Right atrium auricular region (tissue), 2 donors: ENCODE measurements at regions not wholly inside any gene's neighbourhood (a gene's known extent, or its start where the extent isn't known, plus 50 kb on each side); places are given as distances from the start of the nearest gene placed in this dataset.
"Not testable (repeated sequence)": the region's sequence is repeated elsewhere in the genome, so short reads cannot be mapped to it uniquely, and the experiment has no call there.

Experiments
- DNase-seq: peaks from one replicate; pipeline ENCODE4 v3.0.0-alpha.2; 2019; ENCODE audit warnings: low spot score
- H3K27ac ChIP-seq, 2 donors: fragments of 200-600 bp; sonication (generic); 1 replicate in 1 of 2; 2 replicates in 1 of 2; pipeline ENCODE4 v1.5.1; 2016 to 2019
- H3K27me3 ChIP-seq, 2 donors: fragments of 200-600 bp; sonication (generic); one replicate each; pipeline versions ENCODE4 v1.5.1 to v1.6.0; 2017 to 2019
- H3K36me3 ChIP-seq: fragments of 200-600 bp; sonication (generic); one replicate; pipeline ENCODE4 v1.5.1; 2016
- H3K4me1 ChIP-seq, 2 donors: fragments of 200-600 bp; sonication (generic); one replicate each; pipeline versions ENCODE4 v1.5.1 to v1.6.0; 2017 to 2019
- H3K4me3 ChIP-seq, 2 donors: fragments of 200-600 bp; sonication (generic); 1 replicate in 1 of 2; 2 replicates in 1 of 2; pipeline ENCODE4 v1.5.1; 2017 to 2019; ENCODE audit warnings: mild to moderate bottlenecking in 1 of 2, moderate library complexity in 1 of 2
- H3K9me3 ChIP-seq, 2 donors: fragments of 200-600 bp; sonication (generic); one replicate each; pipeline ENCODE4 v1.5.1; 2019
- TF ChIP-seq, protein P1 (sequence below), 2 donors: fragments of 200-600 bp; sonication (generic); IDR thresholded peaks; one replicate each; pipeline ENCODE4 v1.5.1; 2019; ENCODE audit warnings: antibody characterized with exemption in 2 of 2

DNA sequence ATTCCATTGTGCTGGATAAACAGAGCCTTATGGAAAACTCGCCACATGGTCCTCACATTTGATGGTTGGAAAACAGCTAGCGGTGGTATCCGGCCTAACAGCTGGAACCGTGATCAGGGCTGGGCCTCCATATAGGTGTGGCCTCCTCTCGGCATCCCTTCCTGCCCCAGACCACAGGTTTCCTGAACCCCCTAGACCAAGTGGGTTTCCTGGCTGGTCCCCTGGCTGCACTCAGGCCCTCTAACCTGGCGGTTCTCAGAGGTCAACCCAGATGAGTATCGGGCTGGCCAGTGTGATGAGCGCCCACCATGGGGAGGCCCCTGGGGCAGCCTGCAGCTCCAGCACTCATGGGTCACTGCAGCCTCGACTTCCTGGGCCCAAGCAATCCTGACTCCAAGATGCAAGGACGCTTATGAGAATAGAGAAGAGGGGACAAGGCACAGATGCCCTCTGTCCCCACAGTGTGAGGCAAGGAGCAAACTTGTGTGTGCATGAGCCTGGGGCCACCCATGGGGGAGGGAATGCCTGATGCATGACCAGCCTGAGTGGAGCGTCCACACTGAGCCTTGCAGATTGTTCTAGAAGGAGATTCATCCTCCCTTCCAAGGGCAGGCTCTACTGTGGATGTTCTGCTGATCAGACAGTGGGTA, 53.4 kb upstream of the WNT7B start:
- H3K4me3 ChIP-seq: no peak overlapping the region
- DNase-seq: no peak
- peaks cover 0 to 28% of the 10 kb centered on the region in 2 donors for H3K4me1 ChIP-seq
- H3K9me3 ChIP-seq: no peaks in the 10 kb centered on the region
- TF ChIP-seq, protein P1, sequence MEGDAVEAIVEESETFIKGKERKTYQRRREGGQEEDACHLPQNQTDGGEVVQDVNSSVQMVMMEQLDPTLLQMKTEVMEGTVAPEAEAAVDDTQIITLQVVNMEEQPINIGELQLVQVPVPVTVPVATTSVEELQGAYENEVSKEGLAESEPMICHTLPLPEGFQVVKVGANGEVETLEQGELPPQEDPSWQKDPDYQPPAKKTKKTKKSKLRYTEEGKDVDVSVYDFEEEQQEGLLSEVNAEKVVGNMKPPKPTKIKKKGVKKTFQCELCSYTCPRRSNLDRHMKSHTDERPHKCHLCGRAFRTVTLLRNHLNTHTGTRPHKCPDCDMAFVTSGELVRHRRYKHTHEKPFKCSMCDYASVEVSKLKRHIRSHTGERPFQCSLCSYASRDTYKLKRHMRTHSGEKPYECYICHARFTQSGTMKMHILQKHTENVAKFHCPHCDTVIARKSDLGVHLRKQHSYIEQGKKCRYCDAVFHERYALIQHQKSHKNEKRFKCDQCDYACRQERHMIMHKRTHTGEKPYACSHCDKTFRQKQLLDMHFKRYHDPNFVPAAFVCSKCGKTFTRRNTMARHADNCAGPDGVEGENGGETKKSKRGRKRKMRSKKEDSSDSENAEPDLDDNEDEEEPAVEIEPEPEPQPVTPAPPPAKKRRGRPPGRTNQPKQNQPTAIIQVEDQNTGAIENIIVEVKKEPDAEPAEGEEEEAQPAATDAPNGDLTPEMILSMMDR (IDR thresholded peaks at IDR 0.05): no peak
- H3K27ac ChIP-seq: no peak overlapping the region
- no peaks in the 10 kb centered on the region for H3K36me3 ChIP-seq
- H3K27me3 ChIP-seq: no peaks in the 10 kb centered on the region

DNA sequence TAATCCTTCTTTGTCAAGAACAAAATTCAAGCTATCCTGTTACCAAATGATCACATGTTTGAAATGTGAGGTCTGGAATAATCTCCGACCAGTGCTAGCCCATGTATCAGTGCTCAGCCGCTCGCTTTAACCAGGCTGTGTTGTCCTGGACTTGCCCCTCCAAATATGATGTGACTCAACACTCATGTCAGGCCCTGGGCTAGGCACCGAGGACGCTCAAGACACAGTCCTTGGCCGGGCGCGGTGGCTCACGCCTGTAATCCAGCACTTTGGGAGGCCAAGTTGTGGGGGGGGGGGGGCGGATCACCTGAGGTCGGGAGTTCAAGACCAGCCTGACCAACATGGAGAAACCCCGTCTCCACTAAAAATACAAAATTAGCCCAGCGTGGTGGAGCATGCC, 54.1 kb upstream of the WNT7B start:
- Histone ChIP-seq H3K4me3 (no peak overlapping the region), H3K9me3 (no peaks in the 10 kb centered on the region), H3K36me3 (no peaks in the 10 kb centered on the region), H3K4me1 (peaks cover 0 to 29% of the 10 kb centered on the region in 2 donors), H3K27me3 (no peaks in the 10 kb centered on the region), H3K27ac (no peak overlapping the region)
- TF ChIP-seq, protein P1 (IDR thresholded peaks at IDR 0.05): no peak
- DNase-seq: no peak

DNA sequence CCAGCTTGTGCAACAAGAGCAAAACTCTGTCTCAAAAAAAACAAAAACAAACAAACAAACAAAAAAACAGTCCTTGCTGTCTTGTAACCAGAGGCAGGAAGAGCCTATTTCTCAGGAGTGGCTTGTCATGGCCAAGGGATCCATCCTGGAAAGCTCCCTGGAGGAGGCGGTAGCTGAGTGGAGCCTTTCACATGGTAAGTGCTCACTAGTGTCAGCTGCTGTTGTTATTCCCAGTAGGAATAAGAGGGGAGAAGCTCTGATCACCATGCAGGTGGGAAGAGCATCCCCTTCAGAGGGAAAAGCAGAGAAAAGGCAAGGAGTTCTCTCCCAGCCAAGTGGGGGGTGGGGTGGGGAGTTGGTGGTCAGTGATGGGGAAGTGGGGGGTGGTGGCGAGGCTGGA, 54.6 kb upstream of the WNT7B start:
- Histone ChIP-seq H3K4me1 (peaks cover 0 to 29% of the 10 kb centered on the region in 2 donors), H3K9me3 (no peaks in the 10 kb centered on the region), H3K36me3 (no peaks in the 10 kb centered on the region), H3K27ac (no peak overlapping the region), H3K4me3 (no peak overlapping the region), H3K27me3 (no peaks in the 10 kb centered on the region)
- TF ChIP-seq, protein P1 (IDR thresholded peaks at IDR 0.05): no peak
- DNase-seq: no peak

DNA sequence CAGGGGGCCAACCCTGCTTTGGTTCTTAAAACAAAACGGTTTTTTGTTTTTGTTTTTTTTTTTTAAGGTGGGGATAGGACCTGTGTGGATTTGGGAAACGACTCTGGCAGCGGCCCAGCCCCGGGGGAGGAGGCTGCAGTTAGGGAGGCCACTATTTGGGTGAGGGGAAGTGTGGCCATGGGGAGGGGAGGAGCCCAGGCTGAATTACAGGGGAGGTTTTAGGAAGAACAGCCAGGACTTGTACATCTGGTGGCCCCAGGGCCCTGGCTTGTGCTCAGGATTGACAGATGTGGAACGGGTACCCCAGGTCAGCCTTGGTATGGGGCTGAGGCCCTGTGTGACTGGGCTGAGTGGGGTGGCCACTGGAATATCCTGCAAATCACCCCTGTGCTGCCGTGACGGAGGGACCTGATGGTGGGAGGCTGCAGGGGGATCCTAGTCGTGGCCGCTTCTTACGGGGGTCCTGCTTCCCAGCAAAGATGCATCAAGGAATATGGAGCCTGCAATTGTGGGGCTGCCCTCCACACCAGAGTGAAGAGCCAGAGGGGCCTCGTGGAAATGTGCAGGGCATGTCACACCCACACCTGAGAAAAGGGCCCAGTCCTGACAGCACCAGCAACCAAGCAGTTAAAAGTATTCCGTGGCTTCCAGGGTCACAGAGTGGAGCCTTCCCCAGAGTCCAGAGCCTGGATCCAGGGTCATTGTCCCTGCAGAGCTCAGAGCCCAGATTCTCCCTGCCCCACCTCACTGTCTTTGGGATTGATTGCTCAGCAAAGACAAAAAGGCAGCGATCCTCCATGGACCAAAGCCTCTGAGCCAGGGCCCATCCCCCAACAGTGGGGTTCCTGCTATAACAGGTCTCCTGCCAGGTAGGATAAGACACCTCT, 55.2 kb upstream of the WNT7B start:
- H3K4me1 ChIP-seq: peaks cover 0 to 29% of the 10 kb centered on the region in 2 donors
- H3K36me3 ChIP-seq: no peaks in the 10 kb centered on the region
- DNase-seq: no peak
- no peaks in the 10 kb centered on the region for H3K9me3 ChIP-seq
- TF ChIP-seq, protein P1 (IDR thresholded peaks at IDR 0.05): no peak
- H3K27ac ChIP-seq: no peak overlapping the region
- no peak overlapping the region for H3K4me3 ChIP-seq
- H3K27me3 ChIP-seq: no peaks in the 10 kb centered on the region

DNA sequence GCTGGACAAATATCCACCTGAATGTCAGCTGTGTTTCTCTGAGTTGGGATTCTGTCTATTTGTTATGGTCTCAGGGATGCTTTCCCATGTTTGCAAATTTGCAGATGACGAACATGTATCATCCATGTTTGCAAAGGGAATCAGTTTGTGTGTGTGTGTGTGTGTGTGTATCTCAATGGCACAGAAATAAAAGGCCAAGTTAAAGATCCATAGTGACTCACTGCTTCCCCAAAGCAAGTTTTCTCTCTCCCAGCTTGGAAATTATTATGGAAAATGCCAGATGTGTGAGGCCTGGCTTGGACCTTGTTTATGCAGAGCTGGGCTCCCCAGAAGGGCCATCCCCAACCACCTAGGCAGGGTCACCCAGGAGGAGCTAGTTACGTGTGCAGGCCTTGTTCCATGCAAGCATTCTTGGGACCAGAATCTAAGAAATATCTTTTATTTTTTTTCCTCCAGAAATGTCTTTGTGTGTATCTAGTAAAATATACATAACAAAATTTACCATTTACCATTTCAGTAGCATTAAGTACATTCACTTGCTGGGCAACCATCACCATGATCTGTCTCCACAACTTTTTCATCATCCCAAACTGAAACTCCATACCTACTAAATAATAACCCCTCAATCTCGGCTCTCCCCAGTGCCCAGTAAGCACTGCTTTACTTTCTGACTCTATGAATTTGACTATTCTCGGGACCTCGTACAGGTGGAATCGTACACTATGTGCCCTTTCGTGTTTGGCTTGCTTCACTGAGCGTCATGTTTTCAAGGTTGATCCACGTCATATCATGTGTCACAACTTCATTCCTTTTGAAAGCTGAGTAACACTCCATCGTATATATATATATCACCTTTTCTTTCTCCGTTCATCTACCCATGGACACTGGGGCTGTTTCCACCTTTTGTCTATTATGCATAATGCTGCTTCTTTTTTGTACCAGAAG, 56.6 kb upstream of the WNT7B start:
- Histone ChIP-seq H3K27me3 (no peaks in the 10 kb centered on the region), H3K27ac (no peak overlapping the region), H3K36me3 (no peaks in the 10 kb centered on the region), H3K9me3 (no peaks in the 10 kb centered on the region), H3K4me1 (peaks cover 0 to 20% of the 10 kb centered on the region in 2 donors), H3K4me3 (no peak overlapping the region)
- TF ChIP-seq, protein P1 (IDR thresholded peaks at IDR 0.05): no peak
- DNase-seq: no peak

DNA sequence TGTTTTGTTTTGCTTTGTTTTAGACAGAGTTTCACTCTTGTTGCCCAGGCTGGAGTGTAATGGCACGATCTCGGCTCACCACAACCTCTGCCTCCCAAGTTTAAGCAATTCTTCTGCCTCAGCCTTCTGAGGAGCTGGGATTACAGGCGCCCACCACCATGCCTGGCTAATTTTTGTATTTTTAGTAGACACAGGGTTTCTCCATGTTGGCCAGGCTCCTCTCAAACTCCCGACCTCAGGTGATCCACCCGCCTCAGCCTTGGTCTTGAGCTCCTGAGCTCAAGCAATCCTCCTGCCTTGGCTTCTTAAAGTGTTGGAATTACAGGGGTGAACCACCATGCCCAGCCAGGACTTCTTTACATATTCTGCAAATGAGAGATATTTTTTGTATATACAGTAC, 57.5 kb upstream of the WNT7B start:
- DNase-seq: not testable (repeated sequence)

More for the DNA sequence above, 57.5 kb upstream of the WNT7B start:
- H3K27me3 ChIP-seq, H3K4me3 ChIP-seq, H3K36me3 ChIP-seq, H3K9me3 ChIP-seq, H3K27ac ChIP-seq: not testable (repeated sequence)
- peaks cover 0 to 20% of the 10 kb centered on the region in 2 donors for H3K4me1 ChIP-seq
